ENCODE measurements at regions not wholly inside any gene's neighbourhood (a gene's known extent, or its start where the extent isn't known, plus 50 kb on each side); places are given as distances from the start of the nearest gene placed in this dataset.

GRCh38 chr4:133982533-133983224, 218.9 kb downstream of the PABPC4L start:
- DNase-seq (ENCODE audit: low read depth): peak; percentile 63
- H3K4me1 Mint-ChIP-seq (ENCODE audit: low read depth, unreplicated experiment): no peaks in the 10 kb centered on the region
- no peak for FAIRE-seq
- no peak for TF ChIP-seq EZH2 (IDR thresholded peaks at IDR 0.05; ENCODE audit: insufficient read depth, low read length)
- no peak for TF ChIP-seq CTCF (IDR thresholded peaks at IDR 0.05; ENCODE audit: insufficient read depth, low read depth, low read length)
- Histone ChIP-seq H3K27me3 (ENCODE audit: insufficient read depth, low read length) (no peaks in the 10 kb centered on the region), H3K79me2 (ENCODE audit: insufficient read depth, low read length) (no peaks in the 10 kb centered on the region), H3K27ac (ENCODE audit: low read depth, low read length) (no peak overlapping the region), H3K4me2 (ENCODE audit: low read length) (no peak overlapping the region), H3K4me1 (ENCODE audit: insufficient read depth, low read length) (no peaks in the 10 kb centered on the region), H4K20me1 (ENCODE audit: insufficient read depth, low read length) (no peaks in the 10 kb centered on the region), H3K9ac (ENCODE audit: low read length) (no peak overlapping the region), H3K4me3 (ENCODE audit: insufficient read depth, low read depth, low read length) (no peak overlapping the region), H3K36me3 (ENCODE audit: insufficient read depth, low read length) (no peaks in the 10 kb centered on the region), H2AFZ (ENCODE audit: low read depth, low read length) (no peak overlapping the region), H3K9me3 (ENCODE audit: insufficient read depth, low read depth, low read length) (no peaks in the 10 kb centered on the region)
- no peaks in the 10 kb centered on the region for H3K36me3 Mint-ChIP-seq (ENCODE audit: low read depth, unreplicated experiment)
- no peak overlapping the region for H3K4me3 Mint-ChIP-seq (ENCODE audit: unreplicated experiment)
- H3K9me3 Mint-ChIP-seq (ENCODE audit: unreplicated experiment): no peaks in the 10 kb centered on the region
- H3K27me3 Mint-ChIP-seq (ENCODE audit: low read depth, unreplicated experiment): no peaks in the 10 kb centered on the region
- no peak overlapping the region for H3K27ac Mint-ChIP-seq (ENCODE audit: unreplicated experiment)

GRCh38 chr4:133981327-133981726, 220.3 kb downstream of the PABPC4L start:
- H3K9me3 Mint-ChIP-seq (ENCODE audit: unreplicated experiment): no peaks in the 10 kb centered on the region
- no peak overlapping the region for H3K27ac Mint-ChIP-seq (ENCODE audit: unreplicated experiment)
- FAIRE-seq: no peak
- Histone ChIP-seq H4K20me1 (ENCODE audit: insufficient read depth, low read length) (no peaks in the 10 kb centered on the region), H3K27me3 (ENCODE audit: insufficient read depth, low read length) (no peaks in the 10 kb centered on the region), H3K4me1 (ENCODE audit: insufficient read depth, low read length) (no peaks in the 10 kb centered on the region), H3K27ac (ENCODE audit: low read depth, low read length) (no peak overlapping the region), H3K4me2 (ENCODE audit: low read length) (no peak overlapping the region), H3K36me3 (ENCODE audit: insufficient read depth, low read length) (no peaks in the 10 kb centered on the region), H3K9ac (ENCODE audit: low read length) (no peak overlapping the region), H3K79me2 (ENCODE audit: insufficient read depth, low read length) (no peaks in the 10 kb centered on the region), H3K4me3 (ENCODE audit: insufficient read depth, low read depth, low read length) (no peak overlapping the region), H3K9me3 (ENCODE audit: insufficient read depth, low read depth, low read length) (no peaks in the 10 kb centered on the region), H2AFZ (ENCODE audit: low read depth, low read length) (no peak overlapping the region)
- no peak overlapping the region for H3K4me3 Mint-ChIP-seq (ENCODE audit: unreplicated experiment)
- TF ChIP-seq CTCF (IDR thresholded peaks at IDR 0.05; ENCODE audit: insufficient read depth, low read depth, low read length) (no peak), EZH2 (IDR thresholded peaks at IDR 0.05; ENCODE audit: insufficient read depth, low read length) (no peak)
- no peak for DNase-seq (ENCODE audit: low read depth)
- no peaks in the 10 kb centered on the region for H3K4me1 Mint-ChIP-seq (ENCODE audit: low read depth, unreplicated experiment)
- no peaks in the 10 kb centered on the region for H3K27me3 Mint-ChIP-seq (ENCODE audit: low read depth, unreplicated experiment)
- H3K36me3 Mint-ChIP-seq (ENCODE audit: low read depth, unreplicated experiment): no peaks in the 10 kb centered on the region

- Histone ChIP-seq H3K4me1 (ENCODE audit: insufficient read depth, low read length) (peaks cover 3% of the 10 kb centered on the region), H4K20me1 (ENCODE audit: insufficient read depth, low read length) (no peaks in the 10 kb centered on the region), H2AFZ (ENCODE audit: low read depth, low read length) (no peak overlapping the region), H3K9ac (ENCODE audit: low read length) (no peak overlapping the region), H3K27me3 (ENCODE audit: insufficient read depth, low read length) (no peaks in the 10 kb centered on the region), H3K4me2 (ENCODE audit: low read length) (no peak overlapping the region), H3K27ac (ENCODE audit: low read depth, low read length) (no peak overlapping the region), H3K79me2 (ENCODE audit: insufficient read depth, low read length) (no peaks in the 10 kb centered on the region), H3K9me3 (ENCODE audit: insufficient read depth, low read depth, low read length) (no peaks in the 10 kb centered on the region), H3K4me3 (ENCODE audit: insufficient read depth, low read depth, low read length) (no peak overlapping the region), H3K36me3 (ENCODE audit: insufficient read depth, low read length) (no peaks in the 10 kb centered on the region)
- Mint-ChIP-seq H3K27me3 (ENCODE audit: low read depth, unreplicated experiment) (no peaks in the 10 kb centered on the region), H3K27ac (ENCODE audit: unreplicated experiment) (no peak overlapping the region), H3K9me3 (ENCODE audit: unreplicated experiment) (no peaks in the 10 kb centered on the region), H3K36me3 (ENCODE audit: low read depth, unreplicated experiment) (no peaks in the 10 kb centered on the region), H3K4me1 (ENCODE audit: low read depth, unreplicated experiment) (peaks cover 11% of the 10 kb centered on the region), H3K4me3 (ENCODE audit: unreplicated experiment) (no peak overlapping the region)
- TF ChIP-seq CTCF (IDR thresholded peaks at IDR 0.05; ENCODE audit: insufficient read depth, low read depth, low read length): no peak
- no peak for TF ChIP-seq EZH2 (IDR thresholded peaks at IDR 0.05; ENCODE audit: insufficient read depth, low read length)
- FAIRE-seq: no peak
- no peak for DNase-seq (ENCODE audit: low read depth)
These were observed 229.0 kb downstream of the PABPC4L start for GRCh38 chr4:133972586-133972985.
